Kidney epithelial cell (primary cell): ENCODE measurements at regions not wholly inside any gene's neighbourhood (a gene's known extent, or its start where the extent isn't known, plus 50 kb on each side); places are given as distances from the start of the nearest gene placed in this dataset.

Experiments used
- DNase-seq: peaks from one replicate; pipeline ENCODE4 v3.0.0-alpha.2; 2010; ENCODE audit warnings: low read depth
- H3K27me3 ChIP-seq: 2 replicates; pipeline ENCODE4 v1.6.0; 2011; ENCODE audit warnings: low read length; ENCODE audit not compliant: control insufficient read depth, insufficient read depth
- H3K36me3 ChIP-seq: 2 replicates; pipeline ENCODE4 v1.5.1; 2011; ENCODE audit warnings: low read length; ENCODE audit not compliant: control insufficient read depth, insufficient read depth
- H3K4me3 ChIP-seq: 2 replicates; pipeline ENCODE4 v1.5.1; 2011; ENCODE audit warnings: low read depth, mild to moderate bottlenecking, control low read depth, low read length
- CTCF ChIP-seq: IDR thresholded peaks from 2 replicates; pipeline ENCODE4 v1.5.1; 2011; ENCODE audit warnings: mild to moderate bottlenecking, moderate library complexity, low read length, control low read depth, inconsistent platforms; ENCODE audit not compliant: insufficient read depth, poor library complexity, severe bottlenecking

GRCh38 chr1:234683127-234683860 lies 73.3 kb upstream of the IRF2BP2 start:
- no peak for DNase-seq
- no peaks in the 10 kb centered on the region for H3K27me3 ChIP-seq
- H3K4me3 ChIP-seq = no peak overlapping the region
- H3K36me3 ChIP-seq = no peaks in the 10 kb centered on the region
- TF ChIP-seq CTCF = no peak

- no peak for TF ChIP-seq CTCF
- Histone ChIP-seq H3K4me3 (no peak overlapping the region), H3K36me3 (no peaks in the 10 kb centered on the region)
Observed at GRCh38 chr1:234681990-234682389, 72.0 kb upstream of the IRF2BP2 start.

GRCh38 chr1:234681065-234681464 lies 71.1 kb upstream of the IRF2BP2 start:
- TF ChIP-seq CTCF = no peak
- no peak for DNase-seq
- H3K36me3 ChIP-seq = no peaks in the 10 kb centered on the region
- H3K4me3 ChIP-seq = no peak overlapping the region
- no peaks in the 10 kb centered on the region for H3K27me3 ChIP-seq

More at GRCh38 chr1:234681990-234682389, 72.0 kb upstream of the IRF2BP2 start:
- DNase-seq = no peak
- H3K27me3 ChIP-seq = no peaks in the 10 kb centered on the region

- DNase-seq = no peak
- no peak for TF ChIP-seq CTCF
- Histone ChIP-seq H3K4me3 (no peak overlapping the region), H3K36me3 (no peaks in the 10 kb centered on the region), H3K27me3 (no peaks in the 10 kb centered on the region)
Observed at GRCh38 chr1:234680331-234680904, 70.4 kb upstream of the IRF2BP2 start.

- TF ChIP-seq CTCF = no peak
- H3K4me3 ChIP-seq = peak overlapping the region; percentile 6
- no peaks in the 10 kb centered on the region for H3K27me3 ChIP-seq
- peak; percentile 26 for DNase-seq
- no peaks in the 10 kb centered on the region for H3K36me3 ChIP-seq
Observed at GRCh38 chr1:234676103-234676594, 66.2 kb upstream of the IRF2BP2 start.
